HEK293 (cell line): ENCODE measurements at regions not wholly inside any gene's neighbourhood (a gene's known extent, or its start where the extent isn't known, plus 50 kb on each side); places are given as distances from the start of the nearest gene placed in this dataset.
"Not testable (repeated sequence)": the region's sequence is repeated elsewhere in the genome, so short reads cannot be mapped to it uniquely, and the experiment has no call there.

Experiments
- CTCF ChIA-PET: fragments of 350-600 bp; formaldehyde crosslinking; extraction: SDS; loops from one replicate; lab custom pipeline; 2021; ENCODE audit warnings: antibody characterized with exemption; lab: Yijun Ruan, JAX
- POLR2A ChIA-PET: fragments of 300-600 bp; formaldehyde crosslinking; extraction: SDS; loops from one replicate; lab custom pipeline; 2020; ENCODE audit warnings: antibody characterized with exemption, inconsistent platforms; lab: Yijun Ruan, JAX
- H3K27ac ChIP-seq: fragments of 200-500 bp; sonication (Bioruptor generic); 2 replicates; pipeline ENCODE4 v1.5.1; 2014; ENCODE audit warnings: low read depth, low read length, control low read depth, inconsistent platforms; ENCODE audit errors: extremely low read depth
- H3K36me3 ChIP-seq, 2 experiments: fragments of 200-500 bp in 1 of 2; sonication (Bioruptor generic) in 1 of 2; 1 replicate in 1 of 2; 2 replicates in 1 of 2; pipeline ENCODE4 v1.5.1; 2014 to 2017; ENCODE audit warnings: inconsistent platforms in 2 of 2, low read length in 2 of 2; ENCODE audit not compliant: control insufficient read depth in 2 of 2, insufficient read depth in 1 of 2
- H3K4me1 ChIP-seq: fragments of 200-500 bp; sonication (Bioruptor generic); 2 replicates; pipeline ENCODE4 v1.5.1; 2014; ENCODE audit warnings: mild to moderate bottlenecking, low read length, inconsistent platforms; ENCODE audit not compliant: control insufficient read depth, insufficient read depth
- H3K4me3 ChIP-seq: 2 replicates; pipeline ENCODE4 v1.5.1; 2011; ENCODE audit warnings: low read depth, mild to moderate bottlenecking, control low read depth, low read length, moderate library complexity
- H3K9me3 ChIP-seq: fragments of 200-500 bp; sonication (Bioruptor generic); 2 replicates; pipeline ENCODE4 v1.5.1; 2014; ENCODE audit warnings: low read depth, low read length, inconsistent platforms; ENCODE audit not compliant: control insufficient read depth, insufficient read depth
- IKZF3 ChIP-seq: fragments of 450-650 bp; IDR thresholded peaks from 2 replicates; pipeline ENCODE4 v1.5.0; 2018; ENCODE audit warnings: missing biosample characterization, mild to moderate bottlenecking, missing genetic modification characterization, moderate library complexity
- MEIS1 ChIP-seq: sonication (generic); formaldehyde crosslinking; IDR thresholded peaks from 2 replicates; pipeline ENCODE4 v1.8.1; 2022; ENCODE audit warnings: missing genetic modification reagents, mild to moderate bottlenecking, borderline replicate concordance
- SCRT1 ChIP-seq: fragments of 450-650 bp; formaldehyde crosslinking; IDR thresholded peaks from 2 replicates; pipeline ENCODE4 v1.5.1; 2016; ENCODE audit warnings: missing biosample characterization, missing genetic modification characterization, borderline replicate concordance
- SP3 ChIP-seq: fragments of 450-650 bp; formaldehyde crosslinking; IDR thresholded peaks from 2 replicates; pipeline ENCODE4 v1.5.1; 2016; ENCODE audit warnings: missing biosample characterization, missing genetic modification characterization
- ZBTB1 ChIP-seq: fragments of 450-650 bp; formaldehyde crosslinking; IDR thresholded peaks from 2 replicates; pipeline ENCODE4 v1.5.1; 2016; ENCODE audit warnings: missing biosample characterization, missing genetic modification characterization
- ZBTB11 ChIP-seq: fragments of 450-650 bp; formaldehyde crosslinking; conservative IDR thresholded peaks from 2 replicates; pipeline ENCODE4 v1.5.1; 2016; ENCODE audit warnings: low read depth, missing biosample characterization, missing genetic modification characterization
- ZBTB8A ChIP-seq: fragments of 450-650 bp; formaldehyde crosslinking; IDR thresholded peaks from 2 replicates; pipeline ENCODE4 v1.5.1; 2016; ENCODE audit warnings: missing biosample characterization, missing genetic modification characterization
- ZEB2 ChIP-seq: fragments of 450-650 bp; formaldehyde crosslinking; IDR thresholded peaks from 2 replicates; pipeline ENCODE4 v1.5.1; 2016; ENCODE audit warnings: missing biosample characterization, missing genetic modification characterization
- ZFP37 ChIP-seq: fragments of 450-650 bp; formaldehyde crosslinking; IDR thresholded peaks from 2 replicates; pipeline ENCODE4 v1.5.1; 2016; ENCODE audit warnings: missing biosample characterization, missing genetic modification characterization
- ZNF140 ChIP-seq: fragments of 450-650 bp; formaldehyde crosslinking; IDR thresholded peaks from 2 replicates; pipeline ENCODE4 v1.5.1; 2016; ENCODE audit warnings: missing biosample characterization, missing genetic modification characterization
- ZNF175 ChIP-seq: fragments of 450-650 bp; formaldehyde crosslinking; IDR thresholded peaks from 2 replicates; pipeline ENCODE4 v1.5.1; 2016; ENCODE audit warnings: missing biosample characterization, missing genetic modification characterization
- ZNF501 ChIP-seq: fragments of 450-650 bp; formaldehyde crosslinking; IDR thresholded peaks from 2 replicates; pipeline ENCODE4 v1.5.1; 2016; ENCODE audit warnings: missing biosample characterization, missing genetic modification characterization
- ZNF610 ChIP-seq: fragments of 450-650 bp; formaldehyde crosslinking; IDR thresholded peaks from 2 replicates; pipeline ENCODE4 v1.5.1; 2016; ENCODE audit warnings: missing biosample characterization, missing genetic modification characterization, borderline replicate concordance
- ZNF654 ChIP-seq: fragments of 450-650 bp; formaldehyde crosslinking; IDR thresholded peaks from 2 replicates; pipeline ENCODE4 v1.5.1; 2016; ENCODE audit warnings: low read depth, missing biosample characterization, missing genetic modification characterization
- ZNF701 ChIP-seq: fragments of 450-650 bp; formaldehyde crosslinking; IDR thresholded peaks from 2 replicates; pipeline ENCODE4 v1.5.1; 2016; ENCODE audit warnings: missing biosample characterization, missing genetic modification characterization
- ZNF747 ChIP-seq: fragments of 450-650 bp; formaldehyde crosslinking; IDR thresholded peaks from 2 replicates; pipeline ENCODE4 v1.5.1; 2016; ENCODE audit warnings: missing biosample characterization, missing genetic modification characterization
- ZNF830 ChIP-seq: fragments of 450-650 bp; IDR thresholded peaks from 2 replicates; pipeline ENCODE4 v1.5.0; 2018; ENCODE audit warnings: missing biosample characterization, missing genetic modification characterization, low read depth, mild to moderate bottlenecking, moderate library complexity
- ZSCAN23 ChIP-seq: fragments of 450-650 bp; formaldehyde crosslinking; IDR thresholded peaks from 2 replicates; pipeline ENCODE4 v1.5.1; 2016; ENCODE audit warnings: missing biosample characterization, missing genetic modification characterization
- TF ChIP-seq, protein P1 (sequence below): fragments of 450-650 bp; formaldehyde crosslinking; IDR thresholded peaks from 2 replicates; pipeline ENCODE4 v1.5.1; 2016; ENCODE audit warnings: missing biosample characterization, missing genetic modification characterization

DNA sequence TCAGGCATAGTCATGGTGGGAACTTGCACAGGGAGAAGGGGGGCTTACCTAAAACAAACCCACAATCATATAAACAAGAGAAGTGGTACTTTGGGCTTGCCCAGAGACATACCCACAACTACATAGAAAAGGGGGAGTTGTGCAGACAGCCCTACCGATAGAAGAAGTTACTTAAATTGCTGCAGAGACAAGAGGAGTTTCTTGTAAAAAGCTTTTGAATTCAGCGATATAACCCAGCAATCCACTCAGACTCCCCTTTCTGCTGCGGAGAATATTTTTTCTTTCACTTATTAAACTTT lies 164.0 kb upstream of the ETV3 start:
- CTCF ChIA-PET: interaction anchor here (1.2 kb wide), 1 partner anchor 9 kb away, joined by 6 read pairs; no protein-coding TSS in a partner anchor

DNA sequence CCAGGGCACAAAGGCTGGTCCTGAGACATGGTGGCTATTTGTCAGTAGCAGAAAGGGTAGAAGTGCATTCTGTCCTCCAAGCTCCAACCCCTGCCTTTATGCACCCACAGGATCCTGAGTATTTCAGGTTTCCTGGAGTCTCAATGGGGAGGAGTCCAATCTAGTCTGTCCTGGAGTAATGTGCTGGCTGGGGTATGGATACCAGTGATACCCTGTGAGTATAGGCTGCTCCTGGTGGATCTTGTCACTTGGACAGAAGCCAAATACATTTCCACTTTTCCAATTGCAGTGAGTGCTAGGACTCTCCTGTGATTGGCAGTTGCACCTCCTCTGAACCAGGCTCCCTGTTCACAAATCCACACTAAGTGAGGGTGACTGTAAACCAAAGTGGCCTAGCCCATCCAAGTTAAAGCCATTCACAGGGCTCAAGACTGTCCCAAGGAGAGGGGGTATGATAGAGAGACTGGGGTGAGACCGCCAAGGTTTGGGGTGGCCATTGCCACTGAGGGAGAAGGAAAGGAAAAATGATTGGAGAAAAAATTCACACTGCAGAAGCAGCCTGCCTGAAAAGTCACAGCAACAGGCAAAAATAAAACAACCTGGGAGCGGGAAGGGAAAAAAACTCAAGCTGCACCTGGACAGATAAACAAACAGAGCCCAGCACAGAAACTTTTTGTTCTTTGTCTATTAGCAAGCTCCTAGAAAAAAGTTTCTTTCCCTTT lies 163.4 kb upstream of the ETV3 start:
- Histone ChIP-seq H3K36me3 (no peaks in the 10 kb centered on the region), H3K27ac (no peak overlapping the region), H3K9me3 (no peaks in the 10 kb centered on the region), H3K4me1 (no peaks in the 10 kb centered on the region), H3K4me3 (no peak overlapping the region)
- CTCF ChIA-PET: interaction anchor here (1.2 kb wide), 1 partner anchor 10 kb away, joined by 6 read pairs; no protein-coding TSS in a partner anchor
- POLR2A ChIA-PET: no interaction called here
- TF ChIP-seq ZNF747 (tag by site-specific recombination): no peak
- no peak for TF ChIP-seq ZNF610 (tag by site-specific recombination)
- TF ChIP-seq ZSCAN23 (tag by site-specific recombination): no peak
- TF ChIP-seq IKZF3: no peak
- no peak for TF ChIP-seq SCRT1
- TF ChIP-seq, protein P1, sequence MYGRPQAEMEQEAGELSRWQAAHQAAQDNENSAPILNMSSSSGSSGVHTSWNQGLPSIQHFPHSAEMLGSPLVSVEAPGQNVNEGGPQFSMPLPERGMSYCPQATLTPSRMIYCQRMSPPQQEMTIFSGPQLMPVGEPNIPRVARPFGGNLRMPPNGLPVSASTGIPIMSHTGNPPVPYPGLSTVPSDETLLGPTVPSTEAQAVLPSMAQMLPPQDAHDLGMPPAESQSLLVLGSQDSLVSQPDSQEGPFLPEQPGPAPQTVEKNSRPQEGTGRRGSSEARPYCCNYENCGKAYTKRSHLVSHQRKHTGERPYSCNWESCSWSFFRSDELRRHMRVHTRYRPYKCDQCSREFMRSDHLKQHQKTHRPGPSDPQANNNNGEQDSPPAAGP: no peak
- TF ChIP-seq, all 188 proteins: peak for 0

More for the DNA sequence above, 164.0 kb upstream of the ETV3 start:
- no peaks in the 10 kb centered on the region for H3K36me3 ChIP-seq
- H3K4me3 ChIP-seq: no peak overlapping the region
- no peak for TF ChIP-seq ZNF654 (tag by site-specific recombination)
- no peak for TF ChIP-seq ZEB2 (tag by site-specific recombination)
- no peak for TF ChIP-seq ZBTB1 (tag by site-specific recombination)
- no peak for TF ChIP-seq ZNF140 (tag by site-specific recombination)
- TF ChIP-seq IKZF3: no peak
- no peak for TF ChIP-seq ZNF830 (tag by site-specific recombination)
- no peak for TF ChIP-seq MEIS1
- TF ChIP-seq SP3 (tag by site-specific recombination): no peak
- no peak for TF ChIP-seq ZBTB8A (tag by site-specific recombination)
- TF ChIP-seq ZNF501 (tag by site-specific recombination): no peak
- no peak for TF ChIP-seq ZNF701
- TF ChIP-seq ZNF175 (tag by site-specific recombination): no peak
- TF ChIP-seq ZBTB11 (tag by site-specific recombination): no peak
- TF ChIP-seq ZFP37 (tag by site-specific recombination): no peak
- H3K4me1 ChIP-seq: no peaks in the 10 kb centered on the region
- POLR2A ChIA-PET: no interaction called here
- H3K9me3 ChIP-seq: no peaks in the 10 kb centered on the region
- no peak overlapping the region for H3K27ac ChIP-seq

DNA sequence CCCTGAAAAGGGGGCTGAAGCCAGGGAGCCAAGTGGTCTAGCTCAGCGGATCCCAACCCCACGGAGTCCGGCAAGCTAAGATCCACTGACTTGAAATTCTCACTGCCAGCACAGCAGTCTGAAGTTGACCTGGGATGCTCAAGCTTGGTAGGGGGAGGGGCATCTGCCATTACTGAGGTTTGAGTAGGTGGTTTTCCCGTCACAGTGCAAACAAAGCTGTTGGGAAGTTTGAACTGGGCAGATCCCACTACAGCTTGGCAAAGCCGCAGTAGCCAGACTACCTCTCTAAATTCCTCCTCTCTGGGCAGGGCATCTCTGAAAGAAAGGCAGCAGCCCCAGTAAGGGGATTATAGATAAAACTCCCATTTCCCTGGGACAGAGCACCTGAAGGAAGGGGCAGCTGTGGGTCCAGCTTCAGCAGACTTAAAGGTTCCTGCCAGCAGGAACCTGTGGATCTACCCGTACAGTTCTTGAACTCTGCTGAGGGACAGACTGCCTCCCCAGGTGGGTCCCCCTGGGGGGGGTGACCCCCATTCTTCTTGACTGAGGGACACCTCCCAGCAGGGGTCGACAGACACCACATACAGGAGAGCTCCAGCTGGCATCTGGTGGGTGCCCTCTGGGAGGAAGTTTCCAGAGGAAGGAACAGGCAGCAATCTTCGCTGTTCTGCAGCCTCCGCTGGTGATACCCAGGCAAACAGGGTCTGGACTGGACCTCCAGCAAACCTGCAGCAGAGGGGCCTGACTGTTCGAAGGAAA lies 156.4 kb upstream of the ETV3 start:
- POLR2A ChIA-PET, CTCF ChIA-PET: not testable (repeated sequence)

More for the DNA sequence above, 156.4 kb upstream of the ETV3 start:
- H3K9me3 ChIP-seq, H3K36me3 ChIP-seq, H3K27ac ChIP-seq, H3K4me1 ChIP-seq, H3K4me3 ChIP-seq: not testable (repeated sequence)
